Smooth muscle cell (in vitro differentiated cells): ENCODE measurements at regions not wholly inside any gene's neighbourhood (a gene's known extent, or its start where the extent isn't known, plus 50 kb on each side); places are given as distances from the start of the nearest gene placed in this dataset.
A peak's percentile ranks its signal among the peaks of the same experiment; 100 is the strongest.

ENCODE experiments used
- DNase-seq: peaks from one replicate; lab custom pipeline; 2025; ENCODE audit not compliant: unreplicated experiment; lab: John Stamatoyannopoulos, UW
- H2AFZ ChIP-seq: fragments of 200-600 bp; sonication (generic); 2 replicates; pipeline ENCODE4 v1.6.0; 2016; ENCODE audit warnings: antibody characterized with exemption, low read depth, mild to moderate bottlenecking
- H3F3A ChIP-seq: fragments of 200-600 bp; sonication (generic); 2 replicates; pipeline ENCODE4 v1.6.0; 2017; ENCODE audit warnings: antibody characterized with exemption, low read depth
- H3K27ac ChIP-seq: fragments of 200-600 bp; sonication (generic); 2 replicates; pipeline ENCODE4 v1.5.1; 2016; ENCODE audit warnings: low read depth, mild to moderate bottlenecking
- H3K27me3 ChIP-seq: fragments of 200-600 bp; sonication (generic); 2 replicates; pipeline ENCODE4 v1.6.1; 2016; ENCODE audit warnings: low read depth, mild to moderate bottlenecking
- H3K36me3 ChIP-seq: fragments of 200-600 bp; sonication (generic); 2 replicates; pipeline ENCODE4 v1.5.1; 2016; ENCODE audit warnings: low read depth
- H3K4me1 ChIP-seq: fragments of 200-600 bp; sonication (generic); 2 replicates; pipeline ENCODE4 v1.5.1; 2016; ENCODE audit warnings: low read depth
- H3K4me2 ChIP-seq: fragments of 200-600 bp; sonication (generic); 2 replicates; pipeline ENCODE4 v1.6.0; 2016; ENCODE audit warnings: mild to moderate bottlenecking
- H3K4me3 ChIP-seq: fragments of 200-600 bp; sonication (generic); 2 replicates; pipeline ENCODE4 v1.5.1; 2016; ENCODE audit warnings: mild to moderate bottlenecking
- H3K79me2 ChIP-seq: fragments of 200-600 bp; sonication (generic); 2 replicates; pipeline ENCODE4 v1.6.0; 2016; ENCODE audit warnings: low read depth, mild to moderate bottlenecking
- H3K9ac ChIP-seq: fragments of 200-600 bp; sonication (generic); 2 replicates; pipeline ENCODE4 v1.6.0; 2016; ENCODE audit warnings: low read depth
- H3K9me3 ChIP-seq: fragments of 200-600 bp; sonication (generic); replicated peaks from 2 replicates; pipeline ENCODE4 v1.5.1; 2016; ENCODE audit warnings: low read depth
- H4K20me1 ChIP-seq: fragments of 200-600 bp; sonication (generic); 2 replicates; pipeline ENCODE4 v1.6.0; 2016; ENCODE audit warnings: low read depth
- WGBS: methylation state at CpG from one replicate; pipeline ENCODE4 v1.1.7; 2016; ENCODE audit warnings: low lambda C conversion rate; 5-methylcytosine and 5-hydroxymethylcytosine counted together
- TF ChIP-seq, protein P1 (sequence below): fragments of 200-600 bp; sonication (generic); IDR thresholded peaks from 2 replicates; pipeline ENCODE4 v1.5.1; 2017; ENCODE audit warnings: borderline replicate concordance, mild to moderate bottlenecking, antibody characterized with exemption; ENCODE audit not compliant: insufficient read depth, poor library complexity, severe bottlenecking

DNA sequence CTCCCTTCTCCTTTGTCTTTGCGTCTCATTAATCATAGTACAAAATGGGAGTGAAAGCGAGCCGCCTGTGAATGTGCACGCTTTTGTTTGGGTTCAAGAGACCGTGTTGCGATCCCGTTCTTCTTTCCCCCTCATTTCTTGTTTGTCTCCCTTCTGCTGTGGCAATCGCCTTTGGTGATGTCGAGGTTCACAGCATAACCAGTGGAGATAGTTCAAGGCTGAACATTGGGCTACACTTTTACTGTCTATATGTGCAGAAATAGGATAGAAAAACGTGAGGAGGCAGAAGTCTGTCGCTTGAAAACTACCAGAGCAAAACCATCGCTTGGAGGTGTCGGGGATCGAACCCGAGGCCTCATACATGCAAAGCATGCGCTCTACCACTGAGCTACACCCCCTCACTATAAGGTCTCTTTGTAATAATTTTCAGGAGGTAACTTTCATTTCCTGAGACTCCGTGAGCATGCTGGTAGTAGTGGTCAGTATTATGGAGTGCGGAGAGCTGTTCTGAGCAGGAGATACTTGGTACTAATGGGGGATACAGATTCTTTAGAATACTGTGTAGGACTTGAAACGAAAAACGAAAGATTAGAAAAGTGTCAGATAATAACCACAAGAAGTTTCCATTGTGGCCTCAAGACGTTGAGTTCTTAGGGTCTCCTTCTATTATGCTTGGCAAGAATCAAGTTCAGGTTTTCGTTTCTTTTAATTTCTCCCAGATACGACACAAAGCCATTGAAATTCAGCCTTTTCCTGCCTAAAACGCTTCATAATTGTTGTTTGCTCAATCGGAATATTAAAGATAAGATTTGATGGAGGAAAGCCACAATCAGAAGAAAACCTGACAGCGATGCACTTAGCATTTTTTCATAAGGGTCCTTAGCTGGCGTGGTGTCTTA is 106.6 kb downstream of the TRIM27 start:
- H2AFZ ChIP-seq, result no peak overlapping the region
- TF ChIP-seq, protein P1, sequence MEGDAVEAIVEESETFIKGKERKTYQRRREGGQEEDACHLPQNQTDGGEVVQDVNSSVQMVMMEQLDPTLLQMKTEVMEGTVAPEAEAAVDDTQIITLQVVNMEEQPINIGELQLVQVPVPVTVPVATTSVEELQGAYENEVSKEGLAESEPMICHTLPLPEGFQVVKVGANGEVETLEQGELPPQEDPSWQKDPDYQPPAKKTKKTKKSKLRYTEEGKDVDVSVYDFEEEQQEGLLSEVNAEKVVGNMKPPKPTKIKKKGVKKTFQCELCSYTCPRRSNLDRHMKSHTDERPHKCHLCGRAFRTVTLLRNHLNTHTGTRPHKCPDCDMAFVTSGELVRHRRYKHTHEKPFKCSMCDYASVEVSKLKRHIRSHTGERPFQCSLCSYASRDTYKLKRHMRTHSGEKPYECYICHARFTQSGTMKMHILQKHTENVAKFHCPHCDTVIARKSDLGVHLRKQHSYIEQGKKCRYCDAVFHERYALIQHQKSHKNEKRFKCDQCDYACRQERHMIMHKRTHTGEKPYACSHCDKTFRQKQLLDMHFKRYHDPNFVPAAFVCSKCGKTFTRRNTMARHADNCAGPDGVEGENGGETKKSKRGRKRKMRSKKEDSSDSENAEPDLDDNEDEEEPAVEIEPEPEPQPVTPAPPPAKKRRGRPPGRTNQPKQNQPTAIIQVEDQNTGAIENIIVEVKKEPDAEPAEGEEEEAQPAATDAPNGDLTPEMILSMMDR, result no peak
- no peak for DNase-seq

DNA sequence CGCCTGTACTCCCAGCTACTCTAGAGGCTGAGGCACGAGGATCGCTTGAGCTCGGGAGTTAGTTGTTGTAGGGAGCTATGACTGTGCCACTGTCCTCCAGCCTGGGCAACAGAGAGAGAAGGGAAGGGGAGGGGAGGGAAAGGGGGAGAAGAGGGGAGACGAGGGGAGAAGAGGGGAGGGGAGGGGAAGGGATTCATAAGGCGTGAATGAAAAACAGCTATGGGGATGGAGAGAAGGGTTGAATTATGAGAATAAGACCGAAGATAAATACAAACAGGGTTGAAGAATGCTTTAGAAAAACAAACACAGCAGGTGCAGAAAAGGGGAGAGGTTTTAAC is 106.0 kb downstream of the TRIM27 start:
- Histone ChIP-seq H3K79me2 (no peaks in the 10 kb centered on the region), H3K4me1 (peaks cover 11% of the 10 kb centered on the region), H3K9me3 (no peaks in the 10 kb centered on the region), H3K27ac (no peak overlapping the region), H3K36me3 (no peaks in the 10 kb centered on the region), H3K4me2 (peak overlapping the region; percentile 80), H3F3A (no peaks in the 10 kb centered on the region), H2AFZ (no peak overlapping the region), H3K27me3 (peaks cover 80% of the 10 kb centered on the region), H3K9ac (no peak overlapping the region), H3K4me3 (no peak overlapping the region), H4K20me1 (no peaks in the 10 kb centered on the region)
- TF ChIP-seq, protein P1, result no peak
- no peak for DNase-seq
- 18% methylated on average over 6 of the region's 7 CpGs for WGBS

More for the DNA sequence above, 106.6 kb downstream of the TRIM27 start:
- Histone ChIP-seq H3K36me3 (no peaks in the 10 kb centered on the region), H3K4me1 (peaks cover 11% of the 10 kb centered on the region), H3K9ac (no peak overlapping the region), H3K27ac (no peak overlapping the region), H3F3A (no peaks in the 10 kb centered on the region), H3K4me3 (peak overlapping the region; percentile 27), H3K27me3 (peaks cover 84% of the 10 kb centered on the region), H3K9me3 (no peaks in the 10 kb centered on the region), H3K4me2 (peak overlapping the region; percentile 80), H4K20me1 (no peaks in the 10 kb centered on the region), H3K79me2 (no peaks in the 10 kb centered on the region)
- WGBS, result 5% methylated on average over 27 of the region's 27 CpGs

DNA sequence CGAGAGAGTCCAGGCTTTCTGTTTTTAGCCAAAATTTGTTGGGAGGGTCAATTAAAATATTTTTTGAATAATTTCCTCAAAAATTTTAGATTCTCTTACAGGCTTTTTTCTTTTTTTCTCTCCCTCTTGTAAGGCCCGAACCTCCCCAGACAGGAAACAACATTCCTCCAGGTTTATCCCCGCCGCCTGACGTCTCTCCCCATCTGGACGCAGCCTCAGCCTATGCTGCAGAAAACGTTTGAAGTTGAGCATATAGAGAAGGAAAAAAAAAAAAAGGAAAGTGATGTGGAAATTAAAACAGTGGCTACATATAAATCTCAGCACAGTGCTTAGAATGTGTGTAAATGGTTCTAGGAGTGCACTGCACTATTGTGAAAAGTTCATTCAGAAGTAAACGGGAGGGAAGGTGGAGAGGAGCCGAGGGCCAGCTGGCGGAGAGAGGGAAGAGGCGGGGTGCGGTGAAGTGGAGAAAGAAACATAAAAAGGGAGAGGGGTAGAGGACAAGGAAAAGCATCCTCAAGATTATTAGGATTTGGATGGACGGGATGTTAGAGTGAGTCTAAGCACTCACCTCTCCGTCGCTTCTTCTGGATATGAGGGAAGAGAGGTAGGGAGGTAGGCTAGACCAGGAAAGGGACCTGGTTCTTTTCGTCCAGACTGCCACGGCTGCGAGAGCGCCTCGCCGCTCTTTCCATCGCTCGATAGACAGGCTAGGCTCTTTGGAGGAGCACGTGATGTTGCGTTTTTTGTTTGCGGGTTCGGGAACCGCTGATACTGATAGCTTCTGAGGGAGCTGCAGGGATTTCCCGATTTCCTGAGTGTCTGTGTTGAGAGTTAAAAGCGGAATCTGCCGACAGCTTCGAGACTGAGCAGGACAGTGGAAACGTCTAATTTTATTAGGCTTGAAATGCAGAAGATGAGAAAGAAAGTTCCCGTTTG is 98.7 kb downstream of the TRIM27 start:
- H3K79me2 ChIP-seq, result no peaks in the 10 kb centered on the region
- no peaks in the 10 kb centered on the region for H3K4me1 ChIP-seq
- no peak for DNase-seq
- no peak overlapping the region for H3K27ac ChIP-seq
- no peaks in the 10 kb centered on the region for H3K9me3 ChIP-seq
- peak overlapping the region; percentile 30 for H3K4me3 ChIP-seq
- WGBS, result 4% methylated on average over 34 of the region's 34 CpGs
- H3K9ac ChIP-seq, result no peak overlapping the region
- H4K20me1 ChIP-seq, result no peaks in the 10 kb centered on the region
- H3F3A ChIP-seq, result no peaks in the 10 kb centered on the region
- H3K27me3 ChIP-seq, result peaks cover 78% of the 10 kb centered on the region
- peak overlapping the region; percentile 3 for H2AFZ ChIP-seq
- TF ChIP-seq, protein P1, result no peak
- H3K36me3 ChIP-seq, result no peaks in the 10 kb centered on the region
- peak overlapping the region; percentile 79 for H3K4me2 ChIP-seq
